ENCODE measurements at regions not wholly inside any gene's neighbourhood (a gene's known extent, or its start where the extent isn't known, plus 50 kb on each side); places are given as distances from the start of the nearest gene placed in this dataset.

GRCh38 chr1:184272175-184272866 lies 114.5 kb upstream of the C1orf21 start:
- TF ChIP-seq, protein P1, sequence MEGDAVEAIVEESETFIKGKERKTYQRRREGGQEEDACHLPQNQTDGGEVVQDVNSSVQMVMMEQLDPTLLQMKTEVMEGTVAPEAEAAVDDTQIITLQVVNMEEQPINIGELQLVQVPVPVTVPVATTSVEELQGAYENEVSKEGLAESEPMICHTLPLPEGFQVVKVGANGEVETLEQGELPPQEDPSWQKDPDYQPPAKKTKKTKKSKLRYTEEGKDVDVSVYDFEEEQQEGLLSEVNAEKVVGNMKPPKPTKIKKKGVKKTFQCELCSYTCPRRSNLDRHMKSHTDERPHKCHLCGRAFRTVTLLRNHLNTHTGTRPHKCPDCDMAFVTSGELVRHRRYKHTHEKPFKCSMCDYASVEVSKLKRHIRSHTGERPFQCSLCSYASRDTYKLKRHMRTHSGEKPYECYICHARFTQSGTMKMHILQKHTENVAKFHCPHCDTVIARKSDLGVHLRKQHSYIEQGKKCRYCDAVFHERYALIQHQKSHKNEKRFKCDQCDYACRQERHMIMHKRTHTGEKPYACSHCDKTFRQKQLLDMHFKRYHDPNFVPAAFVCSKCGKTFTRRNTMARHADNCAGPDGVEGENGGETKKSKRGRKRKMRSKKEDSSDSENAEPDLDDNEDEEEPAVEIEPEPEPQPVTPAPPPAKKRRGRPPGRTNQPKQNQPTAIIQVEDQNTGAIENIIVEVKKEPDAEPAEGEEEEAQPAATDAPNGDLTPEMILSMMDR (IDR thresholded peaks at IDR 0.05; ENCODE audit: borderline replicate concordance, extremely low read depth, low read length, poor library complexity, severe bottlenecking), result no peak
- TF ChIP-seq EZH2 (IDR thresholded peaks at IDR 0.05; ENCODE audit: borderline replicate concordance, low read depth, low read length, severe bottlenecking), result no peak
